ENCODE measurements at regions not wholly inside any gene's neighbourhood (a gene's known extent, or its start where the extent isn't known, plus 50 kb on each side); places are given as distances from the start of the nearest gene placed in this dataset.

GRCh38 chr5:98414938-98415337 lies 358.5 kb upstream of the RGMB start:
- TF ChIP-seq, protein P1, sequence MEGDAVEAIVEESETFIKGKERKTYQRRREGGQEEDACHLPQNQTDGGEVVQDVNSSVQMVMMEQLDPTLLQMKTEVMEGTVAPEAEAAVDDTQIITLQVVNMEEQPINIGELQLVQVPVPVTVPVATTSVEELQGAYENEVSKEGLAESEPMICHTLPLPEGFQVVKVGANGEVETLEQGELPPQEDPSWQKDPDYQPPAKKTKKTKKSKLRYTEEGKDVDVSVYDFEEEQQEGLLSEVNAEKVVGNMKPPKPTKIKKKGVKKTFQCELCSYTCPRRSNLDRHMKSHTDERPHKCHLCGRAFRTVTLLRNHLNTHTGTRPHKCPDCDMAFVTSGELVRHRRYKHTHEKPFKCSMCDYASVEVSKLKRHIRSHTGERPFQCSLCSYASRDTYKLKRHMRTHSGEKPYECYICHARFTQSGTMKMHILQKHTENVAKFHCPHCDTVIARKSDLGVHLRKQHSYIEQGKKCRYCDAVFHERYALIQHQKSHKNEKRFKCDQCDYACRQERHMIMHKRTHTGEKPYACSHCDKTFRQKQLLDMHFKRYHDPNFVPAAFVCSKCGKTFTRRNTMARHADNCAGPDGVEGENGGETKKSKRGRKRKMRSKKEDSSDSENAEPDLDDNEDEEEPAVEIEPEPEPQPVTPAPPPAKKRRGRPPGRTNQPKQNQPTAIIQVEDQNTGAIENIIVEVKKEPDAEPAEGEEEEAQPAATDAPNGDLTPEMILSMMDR (IDR thresholded peaks at IDR 0.05), result no peak
- no peak for TF ChIP-seq POLR2A (IDR thresholded peaks at IDR 0.05)
